MG63 (cell line): ENCODE measurements at regions not wholly inside any gene's neighbourhood (a gene's known extent, or its start where the extent isn't known, plus 50 kb on each side); places are given as distances from the start of the nearest gene placed in this dataset.

Experiments used
- DNase-seq: peaks from one replicate; pipeline ENCODE4 v3.0.0-alpha.2; 2020
- H3K27me3 ChIP-seq: fragments of 250-450 bp; sonication (Bioruptor Pico); 2 replicates; pipeline ENCODE4 v1.5.1; 2020; ENCODE audit warnings: mild to moderate bottlenecking, moderate library complexity
- H3K36me3 ChIP-seq: fragments of 250-450 bp; sonication (Bioruptor Pico); 2 replicates; pipeline ENCODE4 v1.5.1; 2020; ENCODE audit warnings: mild to moderate bottlenecking, moderate library complexity
- H3K4me3 ChIP-seq: fragments of 250-450 bp; sonication (Bioruptor Pico); 2 replicates; pipeline ENCODE4 v1.5.1; 2020; ENCODE audit warnings: mild to moderate bottlenecking, moderate library complexity
- H3K9me3 ChIP-seq: fragments of 250-450 bp; sonication (Bioruptor Pico); 2 replicates; pipeline ENCODE4 v1.5.1; 2020; ENCODE audit warnings: mild to moderate bottlenecking, moderate library complexity

DNA sequence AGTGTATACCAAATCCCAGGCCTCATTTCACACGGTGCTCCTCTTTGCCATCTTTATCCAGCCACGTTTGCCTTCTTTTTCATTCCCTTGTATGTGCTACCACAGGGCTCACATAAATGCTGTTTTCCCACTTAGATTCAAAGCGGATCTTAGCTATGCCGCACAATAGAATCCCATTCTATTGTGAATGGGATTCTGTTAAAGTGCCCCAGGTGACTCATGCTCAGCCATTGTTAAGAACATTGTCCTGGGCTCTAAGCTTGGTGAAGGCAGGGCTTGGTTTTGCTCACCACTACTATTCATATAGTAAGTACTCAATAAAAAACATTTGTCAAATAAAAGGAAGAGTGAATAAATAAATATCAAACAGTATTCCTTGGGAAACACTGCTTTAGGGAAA is 72.3 kb upstream of the PHYHIPL start:
- no peak for DNase-seq
- Histone ChIP-seq H3K4me3 (no peak overlapping the region), H3K9me3 (no peaks in the 10 kb centered on the region), H3K27me3 (no peaks in the 10 kb centered on the region), H3K36me3 (no peaks in the 10 kb centered on the region)

DNA sequence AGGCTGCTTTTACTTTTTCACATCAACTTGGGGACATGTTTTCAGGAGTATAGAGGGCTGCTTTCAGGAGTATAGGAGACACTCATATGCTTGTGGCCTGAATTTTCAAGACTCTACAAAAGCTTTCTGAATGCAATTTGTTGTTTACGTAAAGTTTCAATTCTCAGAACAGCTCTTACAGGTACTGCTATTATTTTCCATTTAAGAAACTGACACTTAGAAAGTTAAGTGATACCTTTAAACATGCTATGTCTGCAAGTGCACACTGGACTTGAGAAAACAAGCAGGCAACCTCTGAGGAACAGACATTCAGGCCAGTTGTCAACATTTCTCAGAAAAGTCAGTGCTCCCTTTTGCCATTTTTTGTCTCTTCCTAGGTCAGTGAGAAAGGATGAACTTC is 70.0 kb upstream of the PHYHIPL start:
- Histone ChIP-seq H3K4me3 (no peak overlapping the region), H3K9me3 (no peaks in the 10 kb centered on the region), H3K36me3 (no peaks in the 10 kb centered on the region), H3K27me3 (no peaks in the 10 kb centered on the region; the same call in 1 of the 2 replicates)
- DNase-seq = no peak

DNA sequence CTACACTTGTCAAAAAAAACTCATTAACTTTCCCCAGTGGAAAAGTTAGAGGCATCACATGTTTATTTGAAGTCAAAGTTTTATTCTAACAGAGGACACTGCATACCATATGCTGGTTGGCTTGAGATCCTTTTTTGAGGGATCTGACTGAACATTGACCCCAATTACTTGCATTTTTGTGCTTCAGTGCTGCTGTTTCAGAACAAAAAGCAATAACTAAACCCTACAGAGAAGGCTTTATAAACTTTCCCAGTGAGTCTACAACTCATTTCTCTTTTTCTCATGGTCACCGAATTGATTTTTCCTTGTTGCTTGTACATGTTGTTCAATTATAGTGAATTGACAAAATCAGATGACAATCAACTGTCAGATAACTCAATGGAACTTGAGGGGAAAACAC is 69.3 kb upstream of the PHYHIPL start:
- Histone ChIP-seq H3K9me3 (no peaks in the 10 kb centered on the region), H3K4me3 (no peak overlapping the region), H3K27me3 (no peaks in the 10 kb centered on the region; the same call in 1 of the 2 replicates), H3K36me3 (no peaks in the 10 kb centered on the region)
- no peak for DNase-seq

DNA sequence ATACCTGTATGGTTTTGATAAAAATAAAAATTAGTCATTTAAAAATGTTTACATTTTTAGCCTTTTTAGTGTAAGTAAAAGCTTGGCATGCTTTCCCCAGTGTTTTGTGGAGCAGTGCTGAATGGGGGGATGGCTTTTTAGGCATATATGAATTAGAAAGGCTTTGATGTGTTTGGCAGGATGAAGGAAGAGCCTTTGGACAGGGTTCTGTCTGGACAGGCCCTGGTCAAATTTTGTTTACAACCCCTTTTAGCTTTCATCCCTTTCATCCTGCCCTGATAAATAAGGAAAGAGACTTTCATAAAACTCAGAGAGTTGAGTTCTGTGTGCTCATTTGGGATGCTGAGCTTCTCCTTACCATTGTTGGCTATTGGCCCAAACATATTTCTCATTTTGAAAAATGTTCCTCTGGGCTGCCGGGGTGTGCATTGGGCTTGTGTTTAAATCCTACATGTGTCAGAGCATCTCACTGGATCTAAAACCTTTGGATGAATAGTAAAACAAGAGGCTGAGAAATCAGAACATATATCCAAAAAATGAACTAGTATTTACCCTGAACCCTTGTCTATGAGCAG is 68.1 kb upstream of the PHYHIPL start:
- Histone ChIP-seq H3K9me3 (no peaks in the 10 kb centered on the region), H3K27me3 (no peaks in the 10 kb centered on the region; the same call in 1 of the 2 replicates), H3K4me3 (no peak overlapping the region), H3K36me3 (no peaks in the 10 kb centered on the region)
- DNase-seq = no peak

DNA sequence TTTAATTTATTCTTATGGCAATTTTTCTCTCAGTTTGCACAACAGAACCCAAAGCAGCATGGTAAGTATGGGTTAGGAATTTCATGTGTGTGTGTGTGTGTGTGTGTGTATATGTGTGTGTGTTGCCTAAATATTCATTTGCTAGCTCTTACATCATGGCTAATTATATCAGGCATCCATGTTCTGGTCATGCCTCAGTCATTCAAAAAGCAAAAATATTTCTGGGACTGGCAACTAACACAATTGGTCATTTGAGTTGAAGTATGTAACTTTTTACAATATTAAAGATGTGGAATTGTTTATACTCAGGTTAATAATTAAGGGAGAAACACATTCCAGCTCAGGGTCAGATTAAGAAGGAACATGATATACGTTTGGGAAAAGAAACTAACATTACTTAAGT is 67.6 kb upstream of the PHYHIPL start:
- DNase-seq = no peak
- H3K9me3 ChIP-seq = no peaks in the 10 kb centered on the region

DNA sequence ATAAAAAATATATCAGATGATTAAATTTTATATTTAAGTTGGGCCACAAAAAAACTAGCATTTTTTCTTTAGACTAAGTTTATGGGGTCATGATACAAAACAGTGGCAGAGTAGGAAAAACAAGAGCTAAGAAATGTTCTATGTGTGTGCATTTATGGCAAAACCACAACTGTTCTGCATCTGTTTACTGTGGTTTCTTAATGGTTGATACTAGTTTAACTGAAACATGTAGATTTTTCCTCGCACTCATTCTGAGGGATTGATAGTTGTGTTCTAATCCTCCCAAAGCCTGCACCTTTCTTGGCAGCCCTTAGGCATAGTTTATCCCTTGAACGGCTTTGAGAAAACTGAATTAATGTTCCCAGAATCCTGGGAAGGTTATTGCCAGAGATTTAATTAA is 66.6 kb upstream of the PHYHIPL start:
- no peaks in the 10 kb centered on the region for H3K36me3 ChIP-seq
- peaks cover 5% of the 10 kb centered on the region for H3K27me3 ChIP-seq
- no peak for DNase-seq
- H3K4me3 ChIP-seq = no peak overlapping the region
- no peaks in the 10 kb centered on the region for H3K9me3 ChIP-seq

More for the DNA sequence above, 67.6 kb upstream of the PHYHIPL start:
- H3K27me3 ChIP-seq = peaks cover under 1% of the 10 kb centered on the region
- H3K36me3 ChIP-seq = no peaks in the 10 kb centered on the region
- H3K4me3 ChIP-seq = no peak overlapping the region

DNA sequence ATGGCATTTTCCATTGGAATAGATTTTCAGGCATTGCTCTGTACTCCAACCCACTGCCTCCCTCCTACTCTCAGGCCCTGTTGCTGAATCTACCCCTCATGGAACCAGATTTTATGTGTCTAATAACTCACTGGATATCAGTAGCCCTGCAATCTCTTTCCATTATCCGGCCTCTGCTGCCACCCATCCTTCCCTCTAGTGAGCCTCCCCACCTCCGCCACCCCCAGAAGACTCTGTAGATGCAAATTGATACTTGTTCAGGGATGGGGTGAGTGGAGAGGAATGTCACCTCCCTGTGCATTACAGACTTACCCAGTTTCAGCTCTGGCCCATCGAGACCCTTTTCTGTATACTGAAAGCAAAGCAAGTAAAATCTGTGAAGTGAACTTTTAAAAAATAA is 52.3 kb upstream of the PHYHIPL start:
- Histone ChIP-seq H3K9me3 (no peaks in the 10 kb centered on the region), H3K27me3 (no peaks in the 10 kb centered on the region; the same call in 1 of the 2 replicates), H3K4me3 (no peak overlapping the region), H3K36me3 (no peaks in the 10 kb centered on the region)
- DNase-seq = no peak

DNA sequence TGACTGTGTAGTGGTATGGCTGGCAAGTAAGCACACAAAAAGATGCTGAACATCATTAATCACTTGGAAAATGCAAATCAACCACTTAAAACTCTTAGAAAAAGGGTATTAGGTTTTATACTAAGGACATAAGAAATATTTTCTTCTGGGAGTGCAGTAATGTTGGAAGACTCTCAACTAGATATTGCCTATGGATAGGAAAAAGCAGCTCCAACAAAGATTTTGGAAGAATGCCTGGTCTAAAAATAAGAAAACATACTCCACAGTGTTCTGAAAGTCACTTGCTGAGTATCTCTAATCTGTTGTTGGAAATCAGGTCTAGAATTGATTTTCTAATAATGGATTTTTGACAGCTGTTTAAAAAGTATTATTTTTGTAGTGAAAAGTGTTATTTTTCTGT is 50.8 kb upstream of the PHYHIPL start:
- H3K4me3 ChIP-seq = no peak overlapping the region
- no peaks in the 10 kb centered on the region for H3K36me3 ChIP-seq
- DNase-seq = no peak
- no peaks in the 10 kb centered on the region for H3K9me3 ChIP-seq
- H3K27me3 ChIP-seq = no peaks in the 10 kb centered on the region; the same call in 1 of the 2 replicates

DNA sequence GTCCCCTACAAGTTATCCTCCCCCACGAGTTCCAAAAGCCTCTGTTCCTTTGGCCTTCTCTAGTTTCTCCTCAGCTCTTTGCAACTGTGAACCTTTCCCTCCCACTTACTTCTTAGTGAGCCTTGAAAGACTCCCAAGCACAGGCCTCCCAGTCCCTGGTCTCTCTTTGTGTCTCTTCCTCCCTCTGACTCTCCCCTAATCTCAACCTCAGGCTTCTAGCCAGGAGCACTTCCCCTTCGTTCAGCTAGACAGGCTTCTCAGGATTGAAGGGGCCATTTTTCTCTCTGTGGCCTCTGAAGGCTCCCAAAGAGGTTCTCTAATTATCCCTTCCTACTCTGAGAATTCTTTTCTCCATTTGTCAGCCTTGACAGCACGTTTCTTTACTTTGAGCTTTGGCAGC is 50.2 kb upstream of the PHYHIPL start:
- Histone ChIP-seq H3K36me3 (no peaks in the 10 kb centered on the region), H3K4me3 (no peak overlapping the region), H3K27me3 (no peaks in the 10 kb centered on the region; the same call in none of the 2 replicates), H3K9me3 (no peaks in the 10 kb centered on the region)
- DNase-seq = no peak
